ENCODE measurements at regions not wholly inside any gene's neighbourhood (a gene's known extent, or its start where the extent isn't known, plus 50 kb on each side); places are given as distances from the start of the nearest gene placed in this dataset.

GRCh38 chr10:1855911-1856310 is 118.6 kb upstream of the ADARB2 start:
- H3K36me3 ChIP-seq, result no peaks in the 10 kb centered on the region
- TF ChIP-seq POLR2AphosphoS5 (IDR thresholded peaks at IDR 0.05) (no peak), POLR2A (IDR thresholded peaks at IDR 0.05) (no peak), CTCF (IDR thresholded peaks at IDR 0.05) (no peak)
- no peak for DNase-seq (ENCODE audit: low spot score in 2 of 2)
- no peak overlapping the region for H3K4me3 ChIP-seq
- H3K27me3 ChIP-seq, result no peaks in the 10 kb centered on the region
- peaks cover 0 to 6% of the 10 kb centered on the region in 2 donors for H3K9me3 ChIP-seq
- H3K4me1 ChIP-seq, result no peaks in the 10 kb centered on the region
- H3K27ac ChIP-seq, result no peak overlapping the region
- intact Hi-C loops (cut with DNase I; ENCODE audit: low total_unique reads), result no loop called here

- no peaks in the 10 kb centered on the region for H3K27me3 ChIP-seq
- intact Hi-C loops (cut with DNase I; ENCODE audit: low total_unique reads), result no loop called here
- no peak overlapping the region for H3K27ac ChIP-seq
- TF ChIP-seq POLR2A (IDR thresholded peaks at IDR 0.05), result no peak
- TF ChIP-seq CTCF (IDR thresholded peaks at IDR 0.05), result no peak
- TF ChIP-seq POLR2AphosphoS5 (IDR thresholded peaks at IDR 0.05), result no peak
- H3K9me3 ChIP-seq, result peaks cover 0 to 6% of the 10 kb centered on the region in 2 donors
- no peak overlapping the region for H3K4me3 ChIP-seq
- no peaks in the 10 kb centered on the region for H3K36me3 ChIP-seq
- DNase-seq (ENCODE audit: low spot score in 2 of 2), result no peak
- H3K4me1 ChIP-seq, result no peaks in the 10 kb centered on the region
Observed at GRCh38 chr10:1854271-1854670, 116.9 kb upstream of the ADARB2 start.

GRCh38 chr10:1853801-1854200 is 116.5 kb upstream of the ADARB2 start:
- Histone ChIP-seq H3K9me3 (peaks cover 0 to 6% of the 10 kb centered on the region in 2 donors), H3K27ac (no peak overlapping the region), H3K27me3 (no peaks in the 10 kb centered on the region), H3K36me3 (no peaks in the 10 kb centered on the region), H3K4me1 (no peaks in the 10 kb centered on the region), H3K4me3 (no peak overlapping the region)
- intact Hi-C loops (cut with DNase I; ENCODE audit: low total_unique reads), result no loop called here
- no peak for DNase-seq (ENCODE audit: low spot score in 2 of 2)
- TF ChIP-seq CTCF (IDR thresholded peaks at IDR 0.05), result no peak
- no peak for TF ChIP-seq POLR2AphosphoS5 (IDR thresholded peaks at IDR 0.05)
- TF ChIP-seq POLR2A (IDR thresholded peaks at IDR 0.05), result no peak

GRCh38 chr10:1852841-1853240 is 115.5 kb upstream of the ADARB2 start:
- Histone ChIP-seq H3K4me3 (no peak overlapping the region), H3K9me3 (peaks cover 0 to 6% of the 10 kb centered on the region in 2 donors), H3K27me3 (no peaks in the 10 kb centered on the region), H3K27ac (no peak overlapping the region), H3K4me1 (no peaks in the 10 kb centered on the region), H3K36me3 (no peaks in the 10 kb centered on the region)
- no peak for TF ChIP-seq POLR2AphosphoS5 (IDR thresholded peaks at IDR 0.05)
- no peak for TF ChIP-seq CTCF (IDR thresholded peaks at IDR 0.05)
- no peak for TF ChIP-seq POLR2A (IDR thresholded peaks at IDR 0.05)
- no peak for DNase-seq (ENCODE audit: low spot score in 2 of 2)
- intact Hi-C loops (cut with DNase I; ENCODE audit: low total_unique reads), result no loop called here

GRCh38 chr10:1851762-1852161 is 114.4 kb upstream of the ADARB2 start:
- Histone ChIP-seq H3K36me3 (no peaks in the 10 kb centered on the region), H3K4me1 (no peaks in the 10 kb centered on the region), H3K27ac (no peak overlapping the region), H3K27me3 (no peaks in the 10 kb centered on the region), H3K9me3 (peaks cover 0 to 6% of the 10 kb centered on the region in 2 donors), H3K4me3 (no peak overlapping the region)
- DNase-seq (ENCODE audit: low spot score in 2 of 2), result no peak
- TF ChIP-seq CTCF (IDR thresholded peaks at IDR 0.05) (no peak), POLR2A (IDR thresholded peaks at IDR 0.05) (no peak), POLR2AphosphoS5 (IDR thresholded peaks at IDR 0.05) (no peak)
- intact Hi-C loops (cut with DNase I; ENCODE audit: low total_unique reads), result no loop called here
